ENCODE measurements at regions not wholly inside any gene's neighbourhood (a gene's known extent, or its start where the extent isn't known, plus 50 kb on each side); places are given as distances from the start of the nearest gene placed in this dataset.

- TF ChIP-seq CTCF (conservative IDR thresholded peaks at IDR 0.05; ENCODE audit: low read depth in 2 of 2) (no peak), EZH2 (IDR thresholded peaks at IDR 0.05; ENCODE audit: low read depth, unreplicated experiment) (no peak), REST (IDR thresholded peaks at IDR 0.05; ENCODE audit: unreplicated experiment) (no peak), POLR2AphosphoS5 (IDR thresholded peaks at IDR 0.05; ENCODE audit: low read depth) (no peak), NANOG (IDR thresholded peaks at IDR 0.05; ENCODE audit: borderline replicate concordance) (no peak), JUNB (IDR thresholded peaks at IDR 0.05; ENCODE audit: unreplicated experiment) (no peak), EZH2phosphoT487 (IDR thresholded peaks at IDR 0.05; ENCODE audit: unreplicated experiment) (no peak), CREB1 (CRISPR knock-in tag; IDR thresholded peaks at IDR 0.05; ENCODE audit: low read depth) (no peak), ZNF114 (CRISPR knock-in tag; IDR thresholded peaks at IDR 0.05) (no peak), ETS1 (IDR thresholded peaks at IDR 0.05) (no peak)
Observed at GRCh38 chr11:93952082-93952780, 68.9 kb upstream of the HEPHL1 start.
